Choroid plexus epithelial cell (primary cell): ENCODE measurements at regions not wholly inside any gene's neighbourhood (a gene's known extent, or its start where the extent isn't known, plus 50 kb on each side); places are given as distances from the start of the nearest gene placed in this dataset.
"Not testable (repeated sequence)": the region's sequence is repeated elsewhere in the genome, so short reads cannot be mapped to it uniquely, and the experiment has no call there.

ENCODE experiments used
- DNase-seq: peaks from one replicate; pipeline ENCODE4 v3.0.0-alpha.2; 2010; ENCODE audit warnings: low read depth
- H3K4me3 ChIP-seq: 2 replicates; pipeline ENCODE4 v1.5.1; 2011; ENCODE audit warnings: low read depth, mild to moderate bottlenecking, control low read depth, low read length, moderate library complexity
- TF ChIP-seq, protein P1 (sequence below): conservative IDR thresholded peaks from 2 replicates; pipeline ENCODE4 v1.5.1; 2011; ENCODE audit warnings: low read depth, mild to moderate bottlenecking, control low read depth, inconsistent platforms, low read length, moderate library complexity

DNA sequence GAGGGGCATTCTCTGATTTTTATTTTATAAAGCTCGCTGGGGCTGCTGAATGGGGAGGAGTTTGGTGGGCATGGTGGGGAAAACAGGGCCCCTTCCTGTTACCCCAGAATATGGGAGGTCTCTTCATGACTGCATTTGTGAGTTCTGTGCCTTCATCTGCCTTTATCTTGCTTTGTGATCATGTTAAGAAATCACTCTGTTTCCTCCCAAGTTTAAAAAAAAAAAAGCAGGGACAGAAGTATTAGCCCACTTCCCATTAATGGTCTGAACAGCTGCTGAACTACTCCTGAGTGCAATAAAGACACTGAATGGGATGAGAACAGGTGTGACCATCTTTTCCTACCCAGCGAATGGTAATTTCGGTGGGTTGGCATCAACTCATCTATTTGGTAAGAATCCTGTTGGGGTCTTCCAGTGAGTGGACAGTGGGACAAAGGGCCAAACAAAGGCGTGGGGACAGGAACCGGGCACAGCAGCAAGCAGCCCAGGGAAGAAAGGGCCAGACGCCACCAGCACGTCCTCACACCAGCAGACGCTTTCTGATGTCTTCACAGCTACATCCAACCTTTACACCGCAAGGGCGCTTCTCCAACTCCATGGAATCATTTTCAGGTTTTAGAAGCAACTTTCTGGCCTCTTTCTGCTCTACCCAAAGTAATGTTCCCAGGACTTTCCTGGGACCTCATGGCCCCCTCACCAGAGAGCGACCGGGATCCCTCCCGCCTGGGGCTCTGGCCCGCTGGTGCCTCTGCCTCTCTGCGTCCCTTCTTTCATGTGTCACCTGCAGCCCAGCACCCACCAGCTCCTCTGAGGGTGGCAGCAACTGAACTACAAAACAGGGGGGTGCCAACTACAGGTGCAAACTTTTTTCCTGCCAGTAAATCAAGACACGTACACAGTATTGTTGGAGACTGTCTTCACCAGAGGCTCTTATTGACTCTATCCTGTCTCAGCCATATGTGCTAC is 160.2 kb downstream of the ADSS2 start:
- TF ChIP-seq, protein P1, sequence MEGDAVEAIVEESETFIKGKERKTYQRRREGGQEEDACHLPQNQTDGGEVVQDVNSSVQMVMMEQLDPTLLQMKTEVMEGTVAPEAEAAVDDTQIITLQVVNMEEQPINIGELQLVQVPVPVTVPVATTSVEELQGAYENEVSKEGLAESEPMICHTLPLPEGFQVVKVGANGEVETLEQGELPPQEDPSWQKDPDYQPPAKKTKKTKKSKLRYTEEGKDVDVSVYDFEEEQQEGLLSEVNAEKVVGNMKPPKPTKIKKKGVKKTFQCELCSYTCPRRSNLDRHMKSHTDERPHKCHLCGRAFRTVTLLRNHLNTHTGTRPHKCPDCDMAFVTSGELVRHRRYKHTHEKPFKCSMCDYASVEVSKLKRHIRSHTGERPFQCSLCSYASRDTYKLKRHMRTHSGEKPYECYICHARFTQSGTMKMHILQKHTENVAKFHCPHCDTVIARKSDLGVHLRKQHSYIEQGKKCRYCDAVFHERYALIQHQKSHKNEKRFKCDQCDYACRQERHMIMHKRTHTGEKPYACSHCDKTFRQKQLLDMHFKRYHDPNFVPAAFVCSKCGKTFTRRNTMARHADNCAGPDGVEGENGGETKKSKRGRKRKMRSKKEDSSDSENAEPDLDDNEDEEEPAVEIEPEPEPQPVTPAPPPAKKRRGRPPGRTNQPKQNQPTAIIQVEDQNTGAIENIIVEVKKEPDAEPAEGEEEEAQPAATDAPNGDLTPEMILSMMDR, result no peak
- H3K4me3 ChIP-seq, result no peak overlapping the region
- DNase-seq, result no peak

- TF ChIP-seq, protein P1, result no peak
- no peak overlapping the region for H3K4me3 ChIP-seq
- no peak for DNase-seq
Observed at GRCh38 chr1:244294599-244295224, 157.0 kb downstream of the ADSS2 start.

- no peak overlapping the region for H3K4me3 ChIP-seq
- TF ChIP-seq, protein P1, result no peak
- DNase-seq, result no peak
Observed at GRCh38 chr1:244296003-244296402, 155.7 kb downstream of the ADSS2 start.

DNA sequence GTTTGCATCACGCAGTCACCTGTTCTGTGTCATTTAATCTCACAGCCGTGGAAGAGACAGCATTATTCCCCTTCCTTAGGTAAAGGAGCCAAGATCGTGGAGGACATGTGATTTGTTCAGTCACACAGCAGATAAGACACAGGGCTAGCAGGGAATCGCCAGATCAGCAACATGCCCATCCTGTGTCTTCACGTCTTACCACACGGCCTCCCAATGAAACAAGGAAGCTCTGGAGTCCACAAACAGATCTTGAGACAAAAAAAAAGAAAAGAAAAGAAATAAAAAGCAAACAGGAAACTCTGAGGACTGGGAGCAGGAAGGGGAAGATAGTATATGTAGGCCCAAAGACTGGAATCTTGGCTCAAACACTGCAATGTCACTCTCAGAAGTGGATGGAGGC is 155.3 kb downstream of the ADSS2 start:
- DNase-seq, result no peak
- TF ChIP-seq, protein P1, result no peak
- no peak overlapping the region for H3K4me3 ChIP-seq

GRCh38 chr1:244297087-244297486 is 154.6 kb downstream of the ADSS2 start:
- no peak for DNase-seq
- TF ChIP-seq, protein P1, result no peak
- no peak overlapping the region for H3K4me3 ChIP-seq

DNA sequence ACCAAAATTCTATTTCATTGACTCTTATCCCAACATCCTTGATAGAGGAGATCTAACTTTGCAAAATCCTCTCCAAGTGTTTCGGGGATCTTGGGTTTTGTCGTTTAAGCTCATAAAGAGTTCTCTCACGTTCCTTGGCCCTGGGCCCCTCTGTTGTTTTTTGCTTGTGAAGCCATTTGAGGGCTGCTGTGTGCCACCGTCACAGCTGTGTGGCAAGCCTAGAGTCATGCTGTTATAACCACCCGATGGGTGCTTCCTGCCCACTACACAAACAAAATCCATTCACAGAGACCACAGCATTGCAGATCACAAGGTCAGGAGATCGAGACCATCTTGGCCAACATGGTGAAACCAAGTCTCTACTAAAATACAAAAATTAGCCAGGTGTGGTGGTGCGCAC is 154.1 kb downstream of the ADSS2 start:
- DNase-seq, result no peak
- no peak overlapping the region for H3K4me3 ChIP-seq
- TF ChIP-seq, protein P1, result no peak

DNA sequence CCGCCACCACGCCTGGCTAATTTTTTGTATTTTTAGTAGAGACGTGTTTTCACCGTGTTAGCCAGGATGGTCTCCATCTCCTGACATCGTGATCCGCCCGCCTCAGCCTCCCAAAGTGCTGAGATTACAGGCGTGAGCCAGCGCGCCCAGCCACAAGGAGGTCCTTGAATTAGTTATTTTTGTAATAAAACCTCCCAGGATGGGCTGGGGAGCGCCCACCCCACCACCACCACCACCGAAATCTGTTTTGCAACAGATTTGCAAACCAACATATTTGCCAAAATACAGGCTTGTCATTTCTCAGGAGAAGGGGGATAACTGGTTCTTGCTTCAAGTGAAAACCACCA is 151.7 kb downstream of the ADSS2 start:
- not testable (repeated sequence) for H3K4me3 ChIP-seq

More for the DNA sequence above, 151.7 kb downstream of the ADSS2 start:
- DNase-seq, result not testable (repeated sequence)
